ENCODE measurements at regions not wholly inside any gene's neighbourhood (a gene's known extent, or its start where the extent isn't known, plus 50 kb on each side); places are given as distances from the start of the nearest gene placed in this dataset.

GRCh38 chr2:216298719-216299495 lies 73.4 kb downstream of the MARCHF4 start:
- Mint-ChIP-seq H3K4me1 (no peaks in the 10 kb centered on the region), H3K36me3 (no peaks in the 10 kb centered on the region), H3K9me3 (no peaks in the 10 kb centered on the region), H3K27ac (no peak overlapping the region), H3K4me3 (no peak overlapping the region), H3K27me3 (peaks cover 0 to 5% of the 10 kb centered on the region in 2 donors)
- no peak for ATAC-seq (replicated peaks)
- DNase-seq, result no peak

- no peak overlapping the region for H3K27ac Mint-ChIP-seq
- H3K4me3 Mint-ChIP-seq, result no peak overlapping the region
- H3K27me3 Mint-ChIP-seq, result peaks cover 0 to 5% of the 10 kb centered on the region in 2 donors
- no peak for DNase-seq
- H3K36me3 Mint-ChIP-seq, result no peaks in the 10 kb centered on the region
- no peaks in the 10 kb centered on the region for H3K9me3 Mint-ChIP-seq
- H3K4me1 Mint-ChIP-seq, result no peaks in the 10 kb centered on the region
- no peak for ATAC-seq (replicated peaks)
Observed at GRCh38 chr2:216296856-216297255, 75.4 kb downstream of the MARCHF4 start.

DNA sequence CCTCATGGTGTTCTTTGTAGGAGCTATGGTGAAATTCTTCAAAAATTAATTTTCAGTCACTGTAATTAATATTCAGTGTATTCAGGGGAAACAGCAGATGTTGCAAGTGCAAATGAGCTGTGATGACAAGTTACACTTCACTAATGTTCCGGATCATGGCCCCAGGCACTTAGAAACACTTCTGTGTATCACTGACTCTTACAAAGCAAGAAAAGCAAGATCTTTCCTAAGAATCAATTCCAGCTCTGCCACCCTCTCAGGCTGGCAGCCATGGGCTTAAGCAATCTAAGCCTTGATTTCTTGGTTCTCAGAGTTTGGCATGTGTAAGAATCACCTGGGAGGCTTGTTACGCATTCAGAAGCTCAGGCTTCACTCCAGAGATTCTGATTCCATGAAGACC lies 78.0 kb downstream of the MARCHF4 start:
- H3K36me3 Mint-ChIP-seq, result no peaks in the 10 kb centered on the region
- no peaks in the 10 kb centered on the region for H3K27me3 Mint-ChIP-seq
- H3K4me1 Mint-ChIP-seq, result no peaks in the 10 kb centered on the region
- ATAC-seq (replicated peaks) (no peak), DNase-seq (no peak)
- no peak overlapping the region for H3K27ac Mint-ChIP-seq
- H3K9me3 Mint-ChIP-seq, result no peaks in the 10 kb centered on the region
- no peak overlapping the region for H3K4me3 Mint-ChIP-seq

DNA sequence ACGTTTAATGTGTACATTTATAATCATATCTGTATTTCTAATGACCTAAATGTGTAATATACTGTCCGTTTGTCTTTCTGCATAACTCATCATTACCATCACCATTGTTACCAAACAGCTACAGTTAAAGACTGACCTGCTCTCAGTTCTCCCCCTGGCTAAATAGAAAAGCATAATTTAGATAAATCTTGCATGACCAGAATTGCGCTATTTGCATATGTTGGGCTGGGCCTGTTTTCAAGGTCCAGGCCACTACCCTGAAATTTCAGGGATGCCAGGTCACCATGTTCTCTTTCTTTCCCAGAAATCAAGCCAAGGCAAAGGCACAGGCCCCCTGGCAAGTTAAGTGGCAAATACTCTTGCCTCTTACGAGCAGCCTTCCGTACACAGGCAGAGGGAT lies 78.4 kb downstream of the MARCHF4 start:
- ATAC-seq (replicated peaks) (no peak), DNase-seq (no peak)
- no peaks in the 10 kb centered on the region for H3K9me3 Mint-ChIP-seq
- H3K27me3 Mint-ChIP-seq, result no peaks in the 10 kb centered on the region
- no peak overlapping the region for H3K4me3 Mint-ChIP-seq
- no peaks in the 10 kb centered on the region for H3K36me3 Mint-ChIP-seq
- no peak overlapping the region for H3K27ac Mint-ChIP-seq
- no peaks in the 10 kb centered on the region for H3K4me1 Mint-ChIP-seq

- Mint-ChIP-seq H3K27ac (no peak overlapping the region), H3K9me3 (no peaks in the 10 kb centered on the region), H3K4me3 (no peak overlapping the region), H3K27me3 (no peaks in the 10 kb centered on the region), H3K36me3 (no peaks in the 10 kb centered on the region), H3K4me1 (no peaks in the 10 kb centered on the region)
- DNase-seq (no peak), ATAC-seq (replicated peaks) (no peak)
Observed at GRCh38 chr2:216292886-216293301, 79.4 kb downstream of the MARCHF4 start.

DNA sequence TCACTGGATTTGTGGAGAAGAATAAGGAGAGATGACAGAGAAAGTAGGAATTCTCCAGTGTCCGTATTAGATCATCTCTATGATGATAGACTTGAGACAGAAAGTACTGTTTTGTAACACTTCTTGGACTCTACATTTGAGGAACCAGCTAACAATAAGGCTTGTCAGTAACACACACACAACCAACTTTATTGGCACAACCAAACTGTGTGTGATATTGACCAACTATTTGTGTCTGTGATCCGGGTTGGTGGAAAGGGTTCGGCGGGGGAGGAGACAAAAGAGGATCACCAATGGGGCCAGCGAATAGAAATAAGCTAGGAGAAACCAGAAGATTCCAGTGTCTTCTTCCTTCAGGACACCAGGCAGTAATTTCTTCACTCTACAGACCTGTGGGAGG lies 79.8 kb downstream of the MARCHF4 start:
- Mint-ChIP-seq H3K4me3 (no peak overlapping the region), H3K9me3 (no peaks in the 10 kb centered on the region), H3K36me3 (no peaks in the 10 kb centered on the region), H3K27ac (no peak overlapping the region), H3K4me1 (no peaks in the 10 kb centered on the region), H3K27me3 (no peaks in the 10 kb centered on the region)
- ATAC-seq (replicated peaks) (no peak), DNase-seq (no peak)

- Mint-ChIP-seq H3K9me3 (no peaks in the 10 kb centered on the region), H3K4me1 (no peaks in the 10 kb centered on the region), H3K27ac (no peak overlapping the region), H3K4me3 (no peak overlapping the region), H3K27me3 (peaks cover 7 to 9% of the 10 kb centered on the region in 2 donors), H3K36me3 (no peaks in the 10 kb centered on the region)
- DNase-seq (no peak), ATAC-seq (replicated peaks) (no peak)
Observed at GRCh38 chr2:216289470-216289869, 82.8 kb downstream of the MARCHF4 start.

DNA sequence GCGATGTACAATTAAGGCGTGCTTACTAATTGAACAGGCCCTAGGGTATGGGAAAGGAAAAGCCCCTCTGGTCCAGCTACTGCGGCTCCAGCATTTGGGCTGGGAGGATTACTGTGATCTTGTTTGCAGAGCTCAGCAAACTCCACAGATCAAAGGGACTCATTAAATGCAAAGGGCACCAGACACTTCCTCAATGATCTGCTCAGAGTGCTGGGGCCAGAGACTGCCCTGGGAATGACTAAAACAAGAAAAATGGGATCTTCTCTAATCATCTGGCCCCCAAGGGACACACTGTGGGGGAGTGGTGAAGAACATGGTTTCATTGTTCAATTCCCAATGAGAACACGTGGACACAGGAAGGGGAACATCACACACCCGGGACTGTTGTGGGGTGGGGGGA lies 85.0 kb downstream of the MARCHF4 start:
- H3K36me3 Mint-ChIP-seq, result no peaks in the 10 kb centered on the region
- no peak overlapping the region for H3K4me3 Mint-ChIP-seq
- H3K27ac Mint-ChIP-seq, result no peak overlapping the region

DNA sequence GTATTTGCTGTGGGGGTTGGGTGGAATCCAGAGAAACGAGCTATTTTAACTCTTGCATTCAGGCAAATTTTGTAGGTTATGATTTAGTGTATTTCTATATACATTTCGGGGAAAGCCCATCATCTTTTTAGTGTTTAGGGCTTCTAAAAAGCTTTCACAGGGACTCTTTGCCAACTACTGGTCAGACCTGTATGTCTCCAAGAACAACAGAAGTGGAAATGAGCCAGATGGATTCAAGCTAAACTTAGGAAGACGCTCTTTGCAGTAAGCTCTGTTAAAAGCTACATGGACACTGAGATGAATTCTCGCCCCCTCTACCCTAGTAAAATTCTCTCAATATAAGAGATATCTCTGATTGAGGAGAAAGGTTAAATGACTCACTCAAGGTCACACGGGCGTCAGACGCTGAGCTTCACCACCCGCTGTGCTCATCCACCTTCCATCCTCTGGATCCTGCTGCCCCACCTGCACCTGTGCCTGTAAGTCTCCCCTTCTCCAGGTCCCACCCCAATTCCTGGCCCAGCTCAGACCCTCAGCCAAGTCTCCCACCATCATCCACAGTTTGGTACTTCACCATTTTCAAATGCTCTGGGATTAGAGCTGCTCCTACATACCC lies 85.6 kb downstream of the MARCHF4 start:
- no peak for DNase-seq
- H3K27me3 Mint-ChIP-seq, result peaks cover 7 to 17% of the 10 kb centered on the region in 2 donors
- no peaks in the 10 kb centered on the region for H3K9me3 Mint-ChIP-seq
- H3K4me1 Mint-ChIP-seq, result no peaks in the 10 kb centered on the region
- no peaks in the 10 kb centered on the region for H3K36me3 Mint-ChIP-seq
- no peak for ATAC-seq (replicated peaks)
- no peak overlapping the region for H3K27ac Mint-ChIP-seq
- H3K4me3 Mint-ChIP-seq, result no peak overlapping the region

More for the DNA sequence above, 85.0 kb downstream of the MARCHF4 start:
- ATAC-seq (replicated peaks) (no peak), DNase-seq (no peak)
- Mint-ChIP-seq H3K27me3 (peaks cover 7 to 17% of the 10 kb centered on the region in 2 donors), H3K9me3 (no peaks in the 10 kb centered on the region), H3K4me1 (no peaks in the 10 kb centered on the region)

DNA sequence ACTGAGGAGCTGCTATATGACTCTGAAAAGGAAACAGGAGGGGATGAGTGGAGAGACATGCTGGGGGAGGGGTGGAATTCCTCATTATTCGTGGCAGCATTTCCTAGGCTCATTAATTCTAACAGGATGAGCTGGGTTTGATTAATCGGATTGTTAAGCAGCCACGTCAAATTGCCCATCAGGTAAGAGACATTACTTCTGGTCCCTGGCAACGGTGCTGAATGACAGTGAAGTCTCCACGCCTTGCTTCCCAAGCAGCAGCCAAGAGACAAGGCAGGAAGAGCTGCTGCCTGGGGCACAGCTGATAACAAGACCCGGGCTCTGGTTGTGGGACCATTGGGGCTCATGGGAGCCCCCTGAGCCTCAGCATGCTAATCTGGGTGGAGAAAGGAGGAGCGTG lies 86.6 kb downstream of the MARCHF4 start:
- peaks cover 7 to 17% of the 10 kb centered on the region in 2 donors for H3K27me3 Mint-ChIP-seq
- ATAC-seq (replicated peaks) (no peak), DNase-seq (no peak)
- H3K27ac Mint-ChIP-seq, result no peak overlapping the region
- no peaks in the 10 kb centered on the region for H3K9me3 Mint-ChIP-seq
- H3K36me3 Mint-ChIP-seq, result no peaks in the 10 kb centered on the region
- H3K4me3 Mint-ChIP-seq, result no peak overlapping the region
- H3K4me1 Mint-ChIP-seq, result no peaks in the 10 kb centered on the region

DNA sequence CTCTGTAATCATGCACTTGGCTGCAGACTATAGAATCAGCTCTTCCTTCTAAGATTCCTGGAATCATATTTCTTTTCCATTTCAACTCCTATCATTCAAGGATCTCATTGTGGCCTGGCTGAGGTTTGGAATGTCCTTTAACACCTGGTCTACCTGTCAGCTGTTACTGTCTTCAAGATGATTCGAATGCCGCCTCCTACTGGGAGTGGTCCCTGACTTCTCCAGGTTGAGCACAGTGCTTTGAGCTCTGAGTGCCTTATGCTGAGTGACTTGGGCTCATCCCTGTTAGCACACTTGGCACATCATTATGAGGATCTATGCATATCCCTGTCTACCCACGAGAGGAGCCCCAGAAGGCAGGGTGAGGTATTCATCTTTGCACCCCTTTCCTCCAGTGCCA lies 87.6 kb downstream of the MARCHF4 start:
- no peaks in the 10 kb centered on the region for H3K4me1 Mint-ChIP-seq
- no peak for ATAC-seq (replicated peaks)
- H3K9me3 Mint-ChIP-seq, result no peaks in the 10 kb centered on the region
- no peak overlapping the region for H3K27ac Mint-ChIP-seq
- no peak overlapping the region for H3K4me3 Mint-ChIP-seq
- no peaks in the 10 kb centered on the region for H3K36me3 Mint-ChIP-seq
- peaks cover 7 to 17% of the 10 kb centered on the region in 2 donors for H3K27me3 Mint-ChIP-seq
- no peak for DNase-seq

DNA sequence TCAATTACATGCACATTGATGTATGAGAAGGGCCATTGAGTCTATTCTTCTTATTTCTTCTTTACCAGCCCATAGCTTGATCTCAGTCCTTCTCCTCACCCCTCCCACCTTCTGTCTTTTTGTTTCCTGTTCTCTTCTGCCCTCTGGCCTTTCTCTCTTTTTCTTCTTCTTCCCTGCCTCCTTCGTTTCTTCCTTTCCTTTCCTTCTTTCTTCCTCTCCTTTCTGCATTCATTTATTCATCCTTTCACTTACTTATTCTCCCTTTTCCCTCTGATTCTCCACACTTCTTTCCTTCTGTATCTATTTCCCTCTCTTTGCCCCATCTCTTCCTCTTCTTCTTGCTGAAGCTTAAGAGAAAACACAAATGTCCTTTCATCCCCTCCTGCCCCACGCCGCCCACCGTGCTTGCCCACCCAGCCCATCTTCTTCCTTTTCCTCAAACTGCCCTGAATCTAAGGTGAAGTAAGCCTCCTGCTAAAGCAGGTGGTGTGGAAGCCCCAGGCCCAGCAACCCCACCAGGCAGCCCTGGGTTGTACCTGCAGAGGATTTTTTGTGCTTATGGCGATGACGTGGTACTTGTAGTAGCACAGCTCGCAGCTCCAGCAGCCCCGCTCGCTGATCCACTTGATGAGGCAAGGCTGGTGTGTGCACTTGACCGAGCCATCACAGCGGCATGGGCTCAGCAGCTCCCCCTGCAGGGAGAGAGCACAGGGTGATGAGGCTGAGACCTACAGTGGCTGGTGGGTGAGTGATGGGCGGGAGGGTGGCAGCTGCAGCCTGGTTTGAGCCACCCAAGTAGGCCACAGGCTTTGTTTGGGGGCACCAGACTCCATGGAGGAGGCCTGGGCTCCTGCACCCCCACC lies 89.0 kb downstream of the MARCHF4 start:
- no peaks in the 10 kb centered on the region for H3K36me3 Mint-ChIP-seq
- no peak overlapping the region for H3K27ac Mint-ChIP-seq
- DNase-seq (no peak), ATAC-seq (replicated peaks) (peak in 1 of 2 donors; percentile 53)
- H3K27me3 Mint-ChIP-seq, result peaks cover 7 to 17% of the 10 kb centered on the region in 2 donors
- no peaks in the 10 kb centered on the region for H3K9me3 Mint-ChIP-seq
- no peaks in the 10 kb centered on the region for H3K4me1 Mint-ChIP-seq
- H3K4me3 Mint-ChIP-seq, result no peak overlapping the region

GRCh38 chr2:216281876-216282275 lies 90.4 kb downstream of the MARCHF4 start:
- H3K9me3 Mint-ChIP-seq, result no peaks in the 10 kb centered on the region
- H3K27me3 Mint-ChIP-seq, result peaks cover 9 to 25% of the 10 kb centered on the region in 2 donors
- H3K36me3 Mint-ChIP-seq, result no peaks in the 10 kb centered on the region
- H3K27ac Mint-ChIP-seq, result no peak overlapping the region
- ATAC-seq (replicated peaks) (no peak), DNase-seq (no peak)
- no peaks in the 10 kb centered on the region for H3K4me1 Mint-ChIP-seq
- H3K4me3 Mint-ChIP-seq, result no peak overlapping the region

- ATAC-seq (replicated peaks) (no peak), DNase-seq (no peak)
Observed at GRCh38 chr2:216281316-216281715, 91.0 kb downstream of the MARCHF4 start.

More at GRCh38 chr2:216281316-216281715, 91.0 kb downstream of the MARCHF4 start:
- no peaks in the 10 kb centered on the region for H3K36me3 Mint-ChIP-seq
- no peaks in the 10 kb centered on the region for H3K4me1 Mint-ChIP-seq
- no peak overlapping the region for H3K4me3 Mint-ChIP-seq
- no peaks in the 10 kb centered on the region for H3K9me3 Mint-ChIP-seq
- H3K27me3 Mint-ChIP-seq, result peaks cover 8 to 25% of the 10 kb centered on the region in 2 donors
- no peak overlapping the region for H3K27ac Mint-ChIP-seq

All from stimulated activated naive B cell treated with anti-CD40 and anti-IgM and Interleukin-4, amounts not matched to agents 10 μg/mL and 1 μg/mL and 100 μg/mL, for 72 hours (primary cell).